Breast epithelium (tissue), 3 donors: ENCODE measurements at regions not wholly inside any gene's neighbourhood (a gene's known extent, or its start where the extent isn't known, plus 50 kb on each side); places are given as distances from the start of the nearest gene placed in this dataset.

Experiments used
- CTCF ChIP-seq, 3 donors: fragments of 450-650 bp; IDR thresholded peaks; one replicate each; pipeline ENCODE4 v1.5.1; 2016 to 2017; ENCODE audit warnings: antibody characterized with exemption in 3 of 3, mild to moderate bottlenecking in 3 of 3, moderate library complexity in 3 of 3
- POLR2A ChIP-seq: fragments of 450-650 bp; IDR thresholded peaks from one replicate; pipeline ENCODE4 v1.6.1; 2016; ENCODE audit warnings: antibody characterized with exemption, mild to moderate bottlenecking, moderate library complexity
- POLR2AphosphoS5 ChIP-seq, 3 donors: sonication (generic); formaldehyde crosslinking; IDR thresholded peaks; one replicate each; pipeline ENCODE4 v1.6.1; 2017; ENCODE audit warnings: antibody characterized with exemption in 3 of 3

GRCh38 chr6:140344142-140344913 lies 969.9 kb upstream of the CITED2 start:
- TF ChIP-seq POLR2A (no peak), CTCF (IDR thresholded peaks at IDR 0.05) (no peak), POLR2AphosphoS5 (IDR thresholded peaks at IDR 0.05) (no peak)
